Nephron (organoid): ENCODE measurements at regions not wholly inside any gene's neighbourhood (a gene's known extent, or its start where the extent isn't known, plus 50 kb on each side); places are given as distances from the start of the nearest gene placed in this dataset.

Experiments used
- H3K27ac Mint-ChIP-seq, 3 experiments: 2 replicates each; pipeline ENCODE4 v1.8.0; 2020; ENCODE audit warnings: mixed read lengths in 3 of 3, mild to moderate bottlenecking in 2 of 3, moderate library complexity in 1 of 3
- H3K27me3 Mint-ChIP-seq: 2 replicates; pipeline ENCODE4 v1.8.0; 2021; ENCODE audit warnings: low read depth, mild to moderate bottlenecking, moderate library complexity, mixed read lengths
- H3K36me3 Mint-ChIP-seq: 2 replicates; pipeline ENCODE4 v1.8.0; 2020; ENCODE audit warnings: low read depth, mixed read lengths
- H3K4me1 Mint-ChIP-seq: 2 replicates; pipeline ENCODE4 v1.8.0; 2020; ENCODE audit warnings: mixed read lengths
- H3K4me3 Mint-ChIP-seq, 3 experiments: 2 replicates each; pipeline ENCODE4 v1.8.0; 2020; ENCODE audit warnings: mild to moderate bottlenecking in 3 of 3, mixed read lengths in 3 of 3, moderate library complexity in 2 of 3
- H3K9me3 Mint-ChIP-seq: 2 replicates; pipeline ENCODE4 v1.8.0; 2020; ENCODE audit warnings: mixed read lengths
- TF ChIP-seq, protein P1 (sequence below), 3 experiments: fragments of 200-600 bp; sonication (generic); IDR thresholded peaks; one replicate each; pipeline ENCODE4 v1.5.0; 2021; ENCODE audit warnings: antibody characterized with exemption in 3 of 3; ENCODE audit not compliant: unreplicated experiment in 3 of 3

- H3K36me3 Mint-ChIP-seq: peaks cover 4% of the 10 kb centered on the region
- peaks cover 10% of the 10 kb centered on the region for H3K9me3 Mint-ChIP-seq
- TF ChIP-seq, protein P1, sequence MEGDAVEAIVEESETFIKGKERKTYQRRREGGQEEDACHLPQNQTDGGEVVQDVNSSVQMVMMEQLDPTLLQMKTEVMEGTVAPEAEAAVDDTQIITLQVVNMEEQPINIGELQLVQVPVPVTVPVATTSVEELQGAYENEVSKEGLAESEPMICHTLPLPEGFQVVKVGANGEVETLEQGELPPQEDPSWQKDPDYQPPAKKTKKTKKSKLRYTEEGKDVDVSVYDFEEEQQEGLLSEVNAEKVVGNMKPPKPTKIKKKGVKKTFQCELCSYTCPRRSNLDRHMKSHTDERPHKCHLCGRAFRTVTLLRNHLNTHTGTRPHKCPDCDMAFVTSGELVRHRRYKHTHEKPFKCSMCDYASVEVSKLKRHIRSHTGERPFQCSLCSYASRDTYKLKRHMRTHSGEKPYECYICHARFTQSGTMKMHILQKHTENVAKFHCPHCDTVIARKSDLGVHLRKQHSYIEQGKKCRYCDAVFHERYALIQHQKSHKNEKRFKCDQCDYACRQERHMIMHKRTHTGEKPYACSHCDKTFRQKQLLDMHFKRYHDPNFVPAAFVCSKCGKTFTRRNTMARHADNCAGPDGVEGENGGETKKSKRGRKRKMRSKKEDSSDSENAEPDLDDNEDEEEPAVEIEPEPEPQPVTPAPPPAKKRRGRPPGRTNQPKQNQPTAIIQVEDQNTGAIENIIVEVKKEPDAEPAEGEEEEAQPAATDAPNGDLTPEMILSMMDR (IDR thresholded peaks at IDR 0.05; ENCODE audit: unreplicated experiment in 3 of 3): no peak
- H3K27me3 Mint-ChIP-seq: peaks cover 9% of the 10 kb centered on the region
- peaks cover 6% of the 10 kb centered on the region for H3K4me1 Mint-ChIP-seq
- H3K4me3 Mint-ChIP-seq: no peak overlapping the region
- H3K27ac Mint-ChIP-seq: no peak overlapping the region
These were observed 599.4 kb upstream of the CDH4 start for GRCh38 chr20:60652615-60653014.

DNA sequence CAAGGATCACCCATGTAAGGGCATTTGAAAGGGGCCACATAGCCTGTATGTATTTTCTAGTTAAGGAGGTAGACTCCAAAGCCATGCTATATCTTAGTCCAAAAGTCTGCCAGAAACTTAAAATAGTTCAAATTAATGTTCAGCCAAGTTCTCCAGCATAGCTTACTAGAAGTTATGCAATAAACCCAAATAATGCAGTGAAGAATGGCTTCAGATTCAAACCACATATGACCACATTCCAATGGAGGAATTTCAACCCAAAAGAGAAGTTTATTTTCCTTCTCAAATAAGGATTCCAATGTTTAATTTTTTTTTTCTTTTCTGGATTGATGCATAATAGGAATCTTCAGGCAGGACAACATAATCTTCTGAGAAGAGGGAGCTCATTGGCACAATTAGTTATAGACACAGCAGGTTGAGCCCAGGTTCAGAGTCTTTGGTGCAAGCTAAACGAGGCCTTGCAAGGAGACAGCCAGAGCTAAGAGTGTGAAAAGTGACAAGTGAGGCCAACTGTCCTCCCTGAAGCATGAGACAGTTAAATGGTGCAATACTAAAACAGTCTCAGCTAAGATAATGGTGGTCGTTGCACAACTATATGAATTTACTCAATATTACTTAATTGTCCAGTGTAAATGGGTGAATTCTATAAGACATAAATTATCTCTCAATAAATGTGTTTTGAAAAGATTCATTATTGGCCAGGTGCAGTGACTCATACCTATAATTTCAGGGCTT lies 598.8 kb upstream of the CDH4 start:
- peaks cover 4% of the 10 kb centered on the region for H3K36me3 Mint-ChIP-seq
- peaks cover 10% of the 10 kb centered on the region for H3K9me3 Mint-ChIP-seq
- H3K4me1 Mint-ChIP-seq: peaks cover 6% of the 10 kb centered on the region
- TF ChIP-seq, protein P1 (IDR thresholded peaks at IDR 0.05; ENCODE audit: unreplicated experiment in 3 of 3): no peak
- no peak overlapping the region for H3K4me3 Mint-ChIP-seq
- H3K27me3 Mint-ChIP-seq: peaks cover 13% of the 10 kb centered on the region
- H3K27ac Mint-ChIP-seq: no peak overlapping the region

DNA sequence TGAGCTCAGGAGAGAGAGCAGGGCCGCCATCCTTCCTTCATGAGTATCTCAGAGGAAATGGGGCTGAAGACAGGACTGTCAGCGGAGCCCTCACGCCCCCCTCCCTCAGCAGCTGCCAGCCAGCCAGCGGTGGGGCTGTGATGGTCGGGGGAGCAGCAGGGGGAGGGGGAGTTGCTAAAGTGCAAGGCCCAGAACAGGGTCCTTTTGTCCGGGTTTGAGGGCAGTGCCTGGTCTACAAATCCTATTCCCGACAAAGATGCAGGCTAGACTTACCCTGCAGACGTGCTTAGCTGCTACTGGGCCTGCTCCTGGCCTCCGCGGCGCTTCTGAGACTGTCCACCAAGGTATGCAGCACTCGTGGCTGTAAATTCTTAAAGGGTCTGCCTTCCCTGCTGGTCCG lies 593.4 kb upstream of the CDH4 start:
- Mint-ChIP-seq H3K27me3 (peaks cover 13% of the 10 kb centered on the region), H3K9me3 (peaks cover 7% of the 10 kb centered on the region), H3K4me1 (peaks cover 11% of the 10 kb centered on the region), H3K4me3 (no peak overlapping the region), H3K36me3 (peaks cover 4% of the 10 kb centered on the region), H3K27ac (no peak overlapping the region)
- TF ChIP-seq, protein P1 (IDR thresholded peaks at IDR 0.05; ENCODE audit: unreplicated experiment in 3 of 3): no peak

DNA sequence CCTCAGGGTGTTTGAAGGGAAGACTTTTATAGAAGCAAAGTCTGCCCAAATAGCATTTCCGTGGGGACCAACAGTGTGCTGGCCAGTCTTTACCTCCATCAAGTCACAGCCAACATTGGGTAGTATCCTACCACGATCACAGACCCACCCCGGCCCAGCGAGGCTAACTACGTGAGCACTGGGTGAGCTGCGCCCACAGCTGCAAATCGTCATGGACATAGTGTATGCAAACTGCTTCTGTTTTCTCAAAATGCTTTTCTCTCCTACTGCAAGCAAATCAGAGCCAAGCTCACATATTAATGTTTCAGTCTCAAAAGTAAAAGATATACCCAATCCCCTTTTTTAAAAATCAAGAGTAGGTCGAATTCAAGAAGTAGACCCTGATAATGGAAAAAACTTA lies 592.8 kb upstream of the CDH4 start:
- peaks cover 13% of the 10 kb centered on the region for H3K27me3 Mint-ChIP-seq
- H3K4me1 Mint-ChIP-seq: peaks cover 11% of the 10 kb centered on the region
- TF ChIP-seq, protein P1 (IDR thresholded peaks at IDR 0.05; ENCODE audit: unreplicated experiment in 3 of 3): no peak
- H3K36me3 Mint-ChIP-seq: peaks cover 4% of the 10 kb centered on the region
- no peak overlapping the region for H3K4me3 Mint-ChIP-seq
- no peak overlapping the region for H3K27ac Mint-ChIP-seq
- H3K9me3 Mint-ChIP-seq: peaks cover 7% of the 10 kb centered on the region

- H3K36me3 Mint-ChIP-seq: no peaks in the 10 kb centered on the region
- H3K27me3 Mint-ChIP-seq: peaks cover 8% of the 10 kb centered on the region
- H3K27ac Mint-ChIP-seq: no peak overlapping the region
- H3K9me3 Mint-ChIP-seq: no peaks in the 10 kb centered on the region
- H3K4me1 Mint-ChIP-seq: peaks cover 6% of the 10 kb centered on the region
- no peak overlapping the region for H3K4me3 Mint-ChIP-seq
- TF ChIP-seq, protein P1 (IDR thresholded peaks at IDR 0.05; ENCODE audit: unreplicated experiment in 3 of 3): no peak
These were observed 589.8 kb upstream of the CDH4 start for GRCh38 chr20:60662307-60662706.

- Mint-ChIP-seq H3K4me3 (no peak overlapping the region), H3K36me3 (no peaks in the 10 kb centered on the region), H3K27ac (no peak overlapping the region), H3K9me3 (no peaks in the 10 kb centered on the region), H3K27me3 (peaks cover 4% of the 10 kb centered on the region), H3K4me1 (peaks cover 3% of the 10 kb centered on the region)
- TF ChIP-seq, protein P1 (IDR thresholded peaks at IDR 0.05; ENCODE audit: unreplicated experiment in 3 of 3): no peak
These were observed 588.0 kb upstream of the CDH4 start for GRCh38 chr20:60664106-60664505.
